Naive thymus-derived CD4-positive, alpha-beta T cell (primary cell): ENCODE measurements at regions not wholly inside any gene's neighbourhood (a gene's known extent, or its start where the extent isn't known, plus 50 kb on each side); places are given as distances from the start of the nearest gene placed in this dataset.

Source experiments
- ATAC-seq: fragments of 150-1000 bp; cut with Tn5 transposase; 2 replicates; pipeline ENCODE4 v1.10.0; 2021; ENCODE audit warnings: mild to moderate bottlenecking, moderate library complexity
- CTCF ChIA-PET: fragments of 350-600 bp; sonication (Branson Sonifier 250); formaldehyde crosslinking; loops from one replicate; lab custom pipeline; 2021; ENCODE audit warnings: antibody characterized with exemption; lab: Charles Lee
- POLR2A ChIA-PET: fragments of 350-600 bp; sonication (Branson Sonifier 250); formaldehyde crosslinking; loops from one replicate; lab custom pipeline; 2021; ENCODE audit warnings: antibody characterized with exemption, inconsistent platforms; lab: Charles Lee
- DNase-seq, 9 donors: peaks; one replicate each; pipeline versions ENCODE4 v3.0.0 to v3.0.0-alpha.2; 2020 to 2022; ENCODE audit warnings: mixed read lengths in 1 of 9
- H3K27ac ChIP-seq: one replicate; pipeline ENCODE4 v1.7.0; 2013; ENCODE audit warnings: mild to moderate bottlenecking, low read depth, low read length, moderate library complexity
- H3K27me3 ChIP-seq, 2 donors: one replicate each; pipeline ENCODE4 v1.7.0; 2013; ENCODE audit warnings: low read length in 2 of 2, mild to moderate bottlenecking in 2 of 2, moderate library complexity in 2 of 2; ENCODE audit not compliant: control insufficient read depth in 2 of 2, insufficient read depth in 2 of 2
- H3K36me3 ChIP-seq, 3 experiments: 1 replicate in 2 of 3; 2 replicates in 1 of 3; pipeline ENCODE4 v1.7.0; 2013; ENCODE audit warnings: low read length in 3 of 3, mild to moderate bottlenecking in 3 of 3, moderate library complexity in 1 of 3; ENCODE audit not compliant: insufficient read depth in 3 of 3, control insufficient read depth in 2 of 3
- H3K4me1 ChIP-seq, 2 donors: one replicate each; pipeline ENCODE4 v1.7.0; 2013; ENCODE audit warnings: low read length in 2 of 2, mild to moderate bottlenecking in 2 of 2, moderate library complexity in 1 of 2; ENCODE audit not compliant: control insufficient read depth in 2 of 2, insufficient read depth in 2 of 2
- H3K4me3 ChIP-seq: 2 replicates; pipeline ENCODE4 v1.7.0; 2013; ENCODE audit warnings: mild to moderate bottlenecking, low read length
- H3K9me3 ChIP-seq, 3 experiments: 1 replicate in 2 of 3; 2 replicates in 1 of 3; pipeline ENCODE4 v1.7.0; 2013; ENCODE audit warnings: low read length in 3 of 3; ENCODE audit not compliant: control insufficient read depth in 2 of 3
- H3K27ac Mint-ChIP-seq, 9 donors: one replicate each; pipeline ENCODE4 v1.8.0; 2020 to 2022; ENCODE audit warnings: mixed read lengths in 9 of 9, mild to moderate bottlenecking in 8 of 9, moderate library complexity in 5 of 9, inconsistent platforms in 2 of 9
- H3K27me3 Mint-ChIP-seq, 5 donors: one replicate each; pipeline ENCODE4 v1.8.0; 2021 to 2022; ENCODE audit warnings: mixed read lengths in 5 of 5, mild to moderate bottlenecking in 1 of 5
- H3K36me3 Mint-ChIP-seq, 5 donors: one replicate each; pipeline ENCODE4 v1.8.0; 2020 to 2022; ENCODE audit warnings: mixed read lengths in 5 of 5, mild to moderate bottlenecking in 3 of 5, inconsistent platforms in 1 of 5
- H3K4me1 Mint-ChIP-seq, 7 donors: one replicate each; pipeline ENCODE4 v1.8.0; 2020 to 2022; ENCODE audit warnings: mixed read lengths in 7 of 7, mild to moderate bottlenecking in 3 of 7, inconsistent platforms in 1 of 7
- H3K4me3 Mint-ChIP-seq, 10 donors: one replicate each; pipeline ENCODE4 v1.8.0; 2020 to 2022; ENCODE audit warnings: mild to moderate bottlenecking in 10 of 10, mixed read lengths in 10 of 10, moderate library complexity in 6 of 10, inconsistent platforms in 2 of 10
- H3K9me3 Mint-ChIP-seq, 11 donors: one replicate each; pipeline ENCODE4 v1.8.0; 2020 to 2022; ENCODE audit warnings: mixed read lengths in 11 of 11, mild to moderate bottlenecking in 4 of 11, inconsistent platforms in 1 of 11, moderate library complexity in 1 of 11
- intact Hi-C, 2 donors: fragments of 100-400 bp; cut with micrococcal nuclease; formaldehyde crosslinking; loops; one replicate each; pipeline ENCODE4 v1.15.1; 2023

- Mint-ChIP-seq H3K27ac (no peak overlapping the region), H3K27me3 (no peaks in the 10 kb centered on the region), H3K36me3 (peaks cover 0 to 3% (median 0%) of the 10 kb centered on the region in 5 donors), H3K9me3 (peaks cover 3 to 31% (median 18%) of the 10 kb centered on the region in 11 donors), H3K4me3 (no peak overlapping the region), H3K4me1 (no peaks in the 10 kb centered on the region)
- no peaks in the 10 kb centered on the region for H3K36me3 ChIP-seq
- no peaks in the 10 kb centered on the region for H3K27me3 ChIP-seq
- ATAC-seq: no peak
- no peak overlapping the region for H3K27ac ChIP-seq
- H3K4me1 ChIP-seq: no peaks in the 10 kb centered on the region
- no peak for DNase-seq
- intact Hi-C loops: no loop called here
- H3K4me3 ChIP-seq: no peak overlapping the region
- POLR2A ChIA-PET: no interaction called here
- CTCF ChIA-PET: no interaction called here
- peaks cover 0 to 9% (median 4%) of the 10 kb centered on the region in 3 experiments for H3K9me3 ChIP-seq
Measured at GRCh38 chr12:78584695-78585094, 279.9 kb upstream of the SYT1 start.

- no peak overlapping the region for H3K4me3 ChIP-seq
- H3K36me3 ChIP-seq: no peaks in the 10 kb centered on the region
- H3K9me3 Mint-ChIP-seq: peaks cover 3 to 31% (median 18%) of the 10 kb centered on the region in 11 donors
- no peaks in the 10 kb centered on the region for H3K27me3 ChIP-seq
- no peak overlapping the region for H3K27ac ChIP-seq
- ATAC-seq: no peak
- ChIA-PET POLR2A (no interaction called here), CTCF (no interaction called here)
- no peaks in the 10 kb centered on the region for H3K4me1 Mint-ChIP-seq
- peaks cover 0 to 3% (median 0%) of the 10 kb centered on the region in 5 donors for H3K36me3 Mint-ChIP-seq
- DNase-seq: no peak
- H3K4me3 Mint-ChIP-seq: no peak overlapping the region
- no peaks in the 10 kb centered on the region for H3K27me3 Mint-ChIP-seq
- no peak overlapping the region for H3K27ac Mint-ChIP-seq
- no peaks in the 10 kb centered on the region for H3K4me1 ChIP-seq
- peaks cover 0 to 9% (median 4%) of the 10 kb centered on the region in 3 experiments for H3K9me3 ChIP-seq
- intact Hi-C loops: no loop called here
Measured at GRCh38 chr12:78585132-78585531, 279.4 kb upstream of the SYT1 start.

GRCh38 chr12:78586790-78587189 is 277.8 kb upstream of the SYT1 start:
- DNase-seq: no peak
- no peak overlapping the region for H3K4me3 ChIP-seq
- H3K27me3 ChIP-seq: no peaks in the 10 kb centered on the region
- no peaks in the 10 kb centered on the region for H3K36me3 ChIP-seq
- Mint-ChIP-seq H3K36me3 (peaks cover 0 to 3% (median 0%) of the 10 kb centered on the region in 5 donors), H3K9me3 (peaks cover 3 to 31% (median 18%) of the 10 kb centered on the region in 11 donors), H3K27ac (no peak overlapping the region), H3K4me3 (no peak overlapping the region), H3K27me3 (no peaks in the 10 kb centered on the region), H3K4me1 (no peaks in the 10 kb centered on the region)
- H3K27ac ChIP-seq: no peak overlapping the region
- ChIA-PET CTCF (no interaction called here), POLR2A (no interaction called here)
- intact Hi-C loops: no loop called here
- ATAC-seq: peak; percentile 4
- no peaks in the 10 kb centered on the region for H3K4me1 ChIP-seq
- H3K9me3 ChIP-seq: peaks cover 0 to 9% (median 2%) of the 10 kb centered on the region in 3 experiments

- H3K4me3 Mint-ChIP-seq: no peak overlapping the region
- intact Hi-C loops: no loop called here
Measured at GRCh38 chr12:78599366-78599765, 265.2 kb upstream of the SYT1 start.

GRCh38 chr12:78600541-78600940 is 264.0 kb upstream of the SYT1 start:
- H3K4me3 Mint-ChIP-seq: no peak overlapping the region
- H3K4me1 Mint-ChIP-seq: no peaks in the 10 kb centered on the region
- H3K36me3 Mint-ChIP-seq: no peaks in the 10 kb centered on the region
- no peaks in the 10 kb centered on the region for H3K27me3 Mint-ChIP-seq
- no peak for DNase-seq
- CTCF ChIA-PET: no interaction called here
- peaks cover 2 to 34% (median 21%) of the 10 kb centered on the region in 11 donors for H3K9me3 Mint-ChIP-seq
- Histone ChIP-seq H3K27me3 (no peaks in the 10 kb centered on the region), H3K4me1 (no peaks in the 10 kb centered on the region), H3K9me3 (no peaks in the 10 kb centered on the region), H3K27ac (no peak overlapping the region), H3K4me3 (no peak overlapping the region), H3K36me3 (no peaks in the 10 kb centered on the region)
- intact Hi-C loops: no loop called here
- H3K27ac Mint-ChIP-seq: no peak overlapping the region
- ATAC-seq: no peak
- POLR2A ChIA-PET: no interaction called here

More at GRCh38 chr12:78599366-78599765, 265.2 kb upstream of the SYT1 start:
- ATAC-seq (no peak), DNase-seq (no peak)
- Histone ChIP-seq H3K4me3 (no peak overlapping the region), H3K4me1 (no peaks in the 10 kb centered on the region), H3K27me3 (no peaks in the 10 kb centered on the region), H3K27ac (no peak overlapping the region), H3K9me3 (no peaks in the 10 kb centered on the region), H3K36me3 (no peaks in the 10 kb centered on the region)
- H3K27me3 Mint-ChIP-seq: no peaks in the 10 kb centered on the region
- peaks cover 2 to 37% (median 14%) of the 10 kb centered on the region in 11 donors for H3K9me3 Mint-ChIP-seq
- CTCF ChIA-PET: no interaction called here
- POLR2A ChIA-PET: no interaction called here
- no peaks in the 10 kb centered on the region for H3K4me1 Mint-ChIP-seq
- no peaks in the 10 kb centered on the region for H3K36me3 Mint-ChIP-seq
- no peak overlapping the region for H3K27ac Mint-ChIP-seq

DNA sequence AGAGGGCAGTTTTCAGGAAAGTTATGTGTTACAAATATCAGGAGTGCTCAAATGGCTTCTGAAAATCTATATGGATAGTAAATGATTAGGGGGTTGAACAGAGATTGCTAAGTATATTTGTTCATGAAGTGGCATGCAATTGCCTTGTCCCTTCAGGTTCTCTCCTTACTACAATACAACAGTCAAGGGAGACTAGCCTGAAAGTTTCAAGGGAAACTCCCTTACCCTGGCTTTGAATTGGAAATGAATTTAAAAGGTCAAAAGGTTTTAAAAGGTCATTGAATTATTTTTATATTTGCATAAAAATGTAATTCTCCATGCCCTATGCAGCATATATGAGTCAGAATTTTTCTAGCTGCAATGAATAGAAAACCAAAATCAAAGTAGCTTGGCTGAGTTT is 253.1 kb upstream of the SYT1 start:
- H3K4me3 Mint-ChIP-seq: no peak overlapping the region
- CTCF ChIA-PET: no interaction called here
- POLR2A ChIA-PET: no interaction called here
- Histone ChIP-seq H3K36me3 (no peaks in the 10 kb centered on the region), H3K4me1 (no peaks in the 10 kb centered on the region), H3K9me3 (no peaks in the 10 kb centered on the region), H3K27me3 (no peaks in the 10 kb centered on the region), H3K27ac (no peak overlapping the region), H3K4me3 (no peak overlapping the region)
- ATAC-seq (no peak), DNase-seq (no peak)
- intact Hi-C loops: no loop called here
- no peaks in the 10 kb centered on the region for H3K36me3 Mint-ChIP-seq
- peaks cover 5 to 18% (median 10%) of the 10 kb centered on the region in 11 donors for H3K9me3 Mint-ChIP-seq
- no peaks in the 10 kb centered on the region for H3K4me1 Mint-ChIP-seq
- H3K27me3 Mint-ChIP-seq: no peaks in the 10 kb centered on the region
- no peak overlapping the region for H3K27ac Mint-ChIP-seq

DNA sequence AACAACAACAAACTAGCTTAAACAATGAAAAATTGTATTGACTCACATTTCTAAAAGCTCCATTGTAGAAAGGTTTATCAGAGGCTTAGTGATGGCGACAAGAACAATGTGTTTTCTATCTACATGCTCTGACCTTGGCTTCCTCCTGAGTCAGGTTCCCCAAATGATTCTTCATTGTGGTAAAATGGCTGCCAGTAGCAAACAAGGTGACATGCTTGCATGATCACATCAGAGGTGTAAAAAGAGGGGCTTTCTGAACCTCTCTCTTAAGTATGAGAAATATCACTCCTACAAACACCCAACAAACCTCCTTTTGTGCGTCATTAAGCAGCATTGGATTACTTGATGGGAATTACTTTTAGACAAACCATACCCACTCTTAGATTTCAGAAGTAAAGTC is 252.4 kb upstream of the SYT1 start:
- no peaks in the 10 kb centered on the region for H3K4me1 Mint-ChIP-seq
- intact Hi-C loops: no loop called here
- ATAC-seq (no peak), DNase-seq (no peak)
- Histone ChIP-seq H3K4me1 (no peaks in the 10 kb centered on the region), H3K27me3 (no peaks in the 10 kb centered on the region), H3K27ac (no peak overlapping the region), H3K36me3 (no peaks in the 10 kb centered on the region), H3K9me3 (no peaks in the 10 kb centered on the region), H3K4me3 (no peak overlapping the region)
- no peaks in the 10 kb centered on the region for H3K36me3 Mint-ChIP-seq
- POLR2A ChIA-PET: no interaction called here
- no peak overlapping the region for H3K27ac Mint-ChIP-seq
- no peak overlapping the region for H3K4me3 Mint-ChIP-seq
- H3K27me3 Mint-ChIP-seq: no peaks in the 10 kb centered on the region
- CTCF ChIA-PET: no interaction called here
- H3K9me3 Mint-ChIP-seq: peaks cover 5 to 17% (median 10%) of the 10 kb centered on the region in 11 donors
